ENCODE measurements at regions not wholly inside any gene's neighbourhood (a gene's known extent, or its start where the extent isn't known, plus 50 kb on each side); places are given as distances from the start of the nearest gene placed in this dataset.

GRCh38 chr18:25810736-25811135 lies 279.7 kb downstream of the SS18 start:
- Histone ChIP-seq H3K27me3 (ENCODE audit: control insufficient read depth, insufficient read depth, low read length) (no peaks in the 10 kb centered on the region), H3K4me3 (ENCODE audit: low read depth, low read length) (no peak overlapping the region), H3K27ac (ENCODE audit: low read depth, low read length) (no peak overlapping the region), H3K9me3 (ENCODE audit: control insufficient read depth, insufficient read depth, low read length) (no peaks in the 10 kb centered on the region)
- ChIA-PET CTCF (no interaction called here), POLR2A (no interaction called here)
- TF ChIP-seq CTCF (IDR thresholded peaks at IDR 0.05; ENCODE audit: low read depth, low read length): no peak
- DNase-seq (ENCODE audit: low read depth, low spot score): no peak

- Histone ChIP-seq H3K27ac (ENCODE audit: low read depth, low read length) (no peak overlapping the region), H3K27me3 (ENCODE audit: control insufficient read depth, insufficient read depth, low read length) (no peaks in the 10 kb centered on the region), H3K4me3 (ENCODE audit: low read depth, low read length) (no peak overlapping the region), H3K9me3 (ENCODE audit: control insufficient read depth, insufficient read depth, low read length) (no peaks in the 10 kb centered on the region)
- no peak for TF ChIP-seq CTCF (IDR thresholded peaks at IDR 0.05; ENCODE audit: low read depth, low read length)
- no peak for DNase-seq (ENCODE audit: low read depth, low spot score)
- CTCF ChIA-PET: no interaction called here
- POLR2A ChIA-PET: no interaction called here
Measured at GRCh38 chr18:25805939-25806338, 284.5 kb downstream of the SS18 start.

GRCh38 chr18:25805323-25805722 lies 285.1 kb downstream of the SS18 start:
- ChIA-PET CTCF (no interaction called here), POLR2A (no interaction called here)
- peak; percentile 65 for DNase-seq (ENCODE audit: low read depth, low spot score)
- no peak for TF ChIP-seq CTCF (IDR thresholded peaks at IDR 0.05; ENCODE audit: low read depth, low read length)
- Histone ChIP-seq H3K27me3 (ENCODE audit: control insufficient read depth, insufficient read depth, low read length) (no peaks in the 10 kb centered on the region), H3K27ac (ENCODE audit: low read depth, low read length) (no peak overlapping the region), H3K4me3 (ENCODE audit: low read depth, low read length) (no peak overlapping the region), H3K9me3 (ENCODE audit: control insufficient read depth, insufficient read depth, low read length) (no peaks in the 10 kb centered on the region)

- no peaks in the 10 kb centered on the region for H3K9me3 ChIP-seq (ENCODE audit: control insufficient read depth, insufficient read depth, low read length)
- H3K27ac ChIP-seq (ENCODE audit: low read depth, low read length): no peak overlapping the region
- TF ChIP-seq CTCF (IDR thresholded peaks at IDR 0.05; ENCODE audit: low read depth, low read length): no peak
- DNase-seq (ENCODE audit: low read depth, low spot score): no peak
- H3K27me3 ChIP-seq (ENCODE audit: control insufficient read depth, insufficient read depth, low read length): no peaks in the 10 kb centered on the region
- H3K4me3 ChIP-seq (ENCODE audit: low read depth, low read length): no peak overlapping the region
- CTCF ChIA-PET: no interaction called here
- POLR2A ChIA-PET: no interaction called here
Measured at GRCh38 chr18:25799231-25799630, 291.2 kb downstream of the SS18 start.

GRCh38 chr18:25798046-25798445 lies 292.4 kb downstream of the SS18 start:
- CTCF ChIA-PET: no interaction called here
- Histone ChIP-seq H3K4me3 (ENCODE audit: low read depth, low read length) (no peak overlapping the region), H3K9me3 (ENCODE audit: control insufficient read depth, insufficient read depth, low read length) (no peaks in the 10 kb centered on the region), H3K27me3 (ENCODE audit: control insufficient read depth, insufficient read depth, low read length) (peaks cover 3% of the 10 kb centered on the region), H3K27ac (ENCODE audit: low read depth, low read length) (no peak overlapping the region)
- TF ChIP-seq CTCF (IDR thresholded peaks at IDR 0.05; ENCODE audit: low read depth, low read length): no peak
- POLR2A ChIA-PET: no interaction called here
- no peak for DNase-seq (ENCODE audit: low read depth, low spot score)

Measured in AG04450 (cell line).